Suppressor macrophage (primary cell): ENCODE measurements at regions not wholly inside any gene's neighbourhood (a gene's known extent, or its start where the extent isn't known, plus 50 kb on each side); places are given as distances from the start of the nearest gene placed in this dataset.

Experiments used
- DNase-seq, 4 experiments: peaks; one replicate each; pipeline ENCODE4 v3.0.0-alpha.2; 2020 to 2022

DNA sequence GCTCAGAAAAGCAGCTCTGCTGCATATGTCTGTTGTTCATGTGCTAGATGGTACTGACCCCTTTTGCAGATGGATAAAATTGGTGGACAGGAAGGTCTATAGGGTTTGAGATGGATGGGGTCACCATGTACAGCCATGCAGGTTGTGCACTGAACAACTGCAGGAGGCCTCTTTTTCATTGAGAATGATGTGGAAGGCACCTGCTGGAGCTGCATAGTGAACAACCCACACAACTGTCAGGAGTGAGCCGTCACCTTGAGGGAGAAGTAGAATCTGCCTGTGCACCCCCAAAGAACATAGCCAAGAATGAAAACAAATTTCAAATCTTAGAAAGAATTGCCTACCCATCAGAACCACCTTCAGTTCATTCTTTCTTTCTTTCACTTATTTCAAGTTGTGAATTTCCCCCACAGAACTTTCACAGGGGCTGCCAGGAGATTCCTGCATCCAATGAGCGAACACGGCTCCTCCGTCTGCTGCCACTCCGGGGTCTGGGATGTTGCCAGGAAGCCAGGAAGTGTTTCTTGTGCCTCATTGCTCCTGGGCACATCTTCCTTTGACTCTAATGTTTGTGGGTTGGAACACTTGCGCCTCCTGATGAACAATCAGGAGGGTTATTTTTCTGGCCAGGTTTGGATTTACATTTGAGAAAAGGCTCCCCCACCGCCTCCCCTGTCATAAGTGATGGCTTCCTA lies 53.7 kb upstream of the DOCK1 start:
- DNase-seq, result no peak

DNA sequence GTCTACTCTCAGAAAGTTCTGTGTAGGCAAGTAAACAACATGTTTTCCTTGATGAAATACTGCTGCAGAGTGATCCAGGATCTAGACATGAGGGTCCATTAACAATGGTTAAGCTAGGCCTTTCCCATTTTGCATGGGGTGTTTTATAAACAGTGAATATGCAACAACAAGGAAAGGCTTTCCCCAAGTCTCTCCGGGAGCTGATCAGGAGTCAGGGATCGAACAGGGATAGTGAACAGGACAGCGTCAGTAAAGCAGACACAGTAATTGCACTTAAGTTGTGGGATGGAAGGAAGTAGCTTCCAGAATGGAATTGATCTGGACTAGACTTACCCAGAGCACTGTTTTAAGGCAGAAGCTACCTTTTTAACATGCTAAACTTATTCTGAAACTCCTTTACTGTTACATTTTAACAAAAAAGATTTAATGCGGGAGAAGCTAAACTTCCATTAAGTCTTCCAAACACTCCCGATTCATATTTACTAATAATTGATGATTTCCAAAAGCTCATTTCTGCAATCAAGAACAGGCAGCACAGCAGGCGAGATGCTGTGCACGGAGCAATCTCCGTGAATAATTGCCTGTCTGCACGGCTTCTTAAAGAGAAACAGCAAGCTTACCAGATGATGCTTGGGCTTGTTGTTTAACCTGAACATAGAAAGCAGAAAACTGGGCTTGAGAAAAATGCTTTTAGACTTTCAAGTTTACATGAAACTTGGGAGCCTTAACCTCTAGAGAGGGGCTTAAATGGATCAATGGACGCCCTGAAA lies 50.3 kb upstream of the DOCK1 start:
- no peak for DNase-seq
